SJSA1 (cell line): ENCODE measurements at regions not wholly inside any gene's neighbourhood (a gene's known extent, or its start where the extent isn't known, plus 50 kb on each side); places are given as distances from the start of the nearest gene placed in this dataset.

Experiments used
- DNase-seq, 2 experiments: peaks; one replicate each; pipeline ENCODE4 v3.0.0-alpha.2; 2015 to 2020; ENCODE audit warnings: low spot score in 2 of 2, low read depth in 1 of 2
- H3K27ac ChIP-seq: fragments of 250-450 bp; sonication (Bioruptor Pico); 2 replicates; pipeline ENCODE4 v1.5.1; 2020; ENCODE audit warnings: mild to moderate bottlenecking, moderate library complexity
- H3K27me3 ChIP-seq: fragments of 250-450 bp; sonication (Bioruptor Pico); replicated peaks from 2 replicates; pipeline ENCODE4 v1.5.1; 2020; ENCODE audit warnings: mild to moderate bottlenecking, moderate library complexity
- H3K36me3 ChIP-seq: fragments of 250-450 bp; sonication (Bioruptor Pico); 2 replicates; pipeline ENCODE4 v1.5.1; 2020; ENCODE audit warnings: mild to moderate bottlenecking
- H3K4me1 ChIP-seq: fragments of 250-450 bp; sonication (Bioruptor Pico); replicated peaks from 2 replicates; pipeline ENCODE4 v1.6.1; 2021; ENCODE audit warnings: mild to moderate bottlenecking
- H3K4me3 ChIP-seq: fragments of 250-450 bp; sonication (Bioruptor Pico); 2 replicates; pipeline ENCODE4 v1.5.1; 2020; ENCODE audit warnings: mild to moderate bottlenecking
- H3K9me3 ChIP-seq: fragments of 250-450 bp; sonication (Bioruptor Pico); replicated peaks from 2 replicates; pipeline ENCODE4 v1.5.1; 2020; ENCODE audit warnings: mild to moderate bottlenecking

DNA sequence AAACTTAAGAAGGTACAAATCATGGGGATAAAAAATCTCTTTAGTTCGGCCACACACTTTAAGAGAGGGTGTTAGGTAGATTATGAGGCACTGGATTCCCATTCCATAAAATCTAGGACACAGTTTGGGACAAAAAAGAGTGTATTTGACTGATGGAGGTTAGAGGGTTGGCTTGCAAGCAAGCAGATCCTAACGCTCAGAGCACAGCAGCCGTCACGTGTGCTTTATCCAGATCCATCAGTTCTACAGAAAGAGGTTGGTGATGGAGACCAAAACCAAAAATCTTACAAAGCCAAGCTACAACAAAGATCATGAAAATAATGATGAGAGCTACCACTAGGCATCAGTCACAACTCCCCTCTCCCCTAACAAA, 549.4 kb downstream of the TNS3 start:
- no peak for DNase-seq
- Histone ChIP-seq H3K4me3 (no peak overlapping the region), H3K27ac (no peak overlapping the region), H3K9me3 (no peaks in the 10 kb centered on the region), H3K27me3 (no peaks in the 10 kb centered on the region), H3K4me1 (no peaks in the 10 kb centered on the region), H3K36me3 (no peaks in the 10 kb centered on the region)

DNA sequence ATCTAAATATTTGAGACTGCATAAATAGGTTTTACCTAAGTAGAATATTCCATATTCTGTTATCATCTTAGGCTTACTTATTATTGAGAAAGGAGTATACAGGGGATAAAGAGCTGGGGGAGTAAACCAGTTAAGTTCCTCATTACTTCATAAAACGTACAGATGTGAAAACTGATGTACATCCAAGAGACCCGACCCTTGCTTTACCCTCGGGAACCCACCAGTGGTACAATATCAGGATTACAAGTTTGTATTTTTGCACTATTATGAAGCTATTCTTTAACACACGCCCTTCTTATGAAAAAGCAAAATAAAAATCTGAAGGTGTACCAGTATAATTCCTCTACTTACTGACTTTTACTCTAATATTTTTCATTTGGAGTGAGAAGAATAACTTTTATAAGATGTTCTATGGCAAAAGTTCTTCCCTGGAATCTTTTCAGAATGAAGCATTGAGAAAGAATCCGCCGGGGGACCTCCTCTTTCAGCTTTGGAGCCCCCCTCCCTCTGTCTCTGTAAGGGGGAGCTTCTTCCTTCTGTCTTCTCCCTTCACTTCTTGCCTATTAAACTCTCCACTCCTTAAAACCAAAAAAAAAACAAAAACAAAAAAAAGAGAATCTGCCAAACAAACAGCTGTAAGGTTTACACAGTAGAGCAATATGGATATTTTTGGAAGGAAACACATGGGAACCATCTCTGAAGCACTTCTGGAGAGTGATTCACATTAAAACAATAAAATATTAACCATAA, 550.0 kb downstream of the TNS3 start:
- no peaks in the 10 kb centered on the region for H3K27me3 ChIP-seq
- H3K36me3 ChIP-seq: no peaks in the 10 kb centered on the region
- DNase-seq: no peak
- no peak overlapping the region for H3K27ac ChIP-seq
- H3K4me3 ChIP-seq: no peak overlapping the region
- no peaks in the 10 kb centered on the region for H3K9me3 ChIP-seq
- H3K4me1 ChIP-seq: no peaks in the 10 kb centered on the region

DNA sequence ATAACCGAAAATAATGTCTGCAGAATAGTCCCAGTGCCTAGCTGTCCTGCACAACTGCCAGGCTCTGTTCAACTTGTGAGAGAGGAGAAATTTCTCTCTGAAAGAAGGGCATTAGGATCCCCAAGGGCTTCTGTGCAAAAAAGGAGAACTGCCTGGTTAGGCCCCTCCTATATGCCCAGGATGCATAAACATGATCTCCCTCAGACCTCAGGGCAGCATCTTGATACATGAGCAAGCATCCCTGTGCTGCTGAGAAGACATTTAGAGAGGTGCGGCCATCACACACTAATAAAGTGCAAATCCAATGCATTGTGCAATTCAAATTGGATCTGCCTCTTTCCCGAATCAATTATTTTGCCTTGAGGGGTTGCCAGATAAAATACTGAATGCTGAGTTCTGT, 553.6 kb downstream of the TNS3 start:
- no peak overlapping the region for H3K27ac ChIP-seq
- H3K27me3 ChIP-seq: no peaks in the 10 kb centered on the region
- no peaks in the 10 kb centered on the region for H3K9me3 ChIP-seq
- H3K36me3 ChIP-seq: no peaks in the 10 kb centered on the region
- H3K4me1 ChIP-seq: no peaks in the 10 kb centered on the region
- no peak overlapping the region for H3K4me3 ChIP-seq
- DNase-seq: no peak

DNA sequence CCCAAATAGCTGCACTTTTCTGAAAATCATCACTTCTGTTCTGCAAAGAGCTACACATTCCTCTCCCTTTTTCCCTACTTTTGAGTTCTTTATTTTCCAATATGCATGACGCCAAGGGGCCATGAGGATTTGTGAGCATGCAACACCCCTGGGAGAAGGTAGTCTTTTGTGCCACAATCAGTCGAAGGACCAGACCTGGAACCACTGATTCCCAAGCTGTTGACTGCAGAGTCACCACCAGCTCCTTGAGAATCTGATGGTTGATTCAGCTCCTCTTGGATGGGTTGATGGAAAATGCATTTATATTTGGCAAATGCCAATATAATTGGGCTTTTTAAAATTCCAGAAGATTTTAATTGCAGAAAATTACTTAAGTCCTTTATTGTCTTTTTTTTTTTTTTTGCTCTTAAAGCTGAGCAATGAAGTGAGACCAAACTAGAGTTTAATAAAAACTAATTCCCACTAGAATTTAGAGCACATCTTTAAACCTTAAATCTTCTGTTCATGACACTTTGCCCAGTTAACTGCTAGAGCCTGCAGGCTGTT, 554.1 kb downstream of the TNS3 start:
- no peak overlapping the region for H3K27ac ChIP-seq
- DNase-seq: no peak
- no peaks in the 10 kb centered on the region for H3K27me3 ChIP-seq

GRCh38 chr7:47026780-47027361, 555.0 kb downstream of the TNS3 start:
- no peaks in the 10 kb centered on the region for H3K27me3 ChIP-seq
- H3K36me3 ChIP-seq: no peaks in the 10 kb centered on the region
- DNase-seq: no peak
- no peaks in the 10 kb centered on the region for H3K4me1 ChIP-seq
- H3K27ac ChIP-seq: no peak overlapping the region
- no peaks in the 10 kb centered on the region for H3K9me3 ChIP-seq
- no peak overlapping the region for H3K4me3 ChIP-seq

More for the DNA sequence above, 554.1 kb downstream of the TNS3 start:
- H3K4me1 ChIP-seq: no peaks in the 10 kb centered on the region
- no peaks in the 10 kb centered on the region for H3K36me3 ChIP-seq
- no peaks in the 10 kb centered on the region for H3K9me3 ChIP-seq
- H3K4me3 ChIP-seq: no peak overlapping the region

DNA sequence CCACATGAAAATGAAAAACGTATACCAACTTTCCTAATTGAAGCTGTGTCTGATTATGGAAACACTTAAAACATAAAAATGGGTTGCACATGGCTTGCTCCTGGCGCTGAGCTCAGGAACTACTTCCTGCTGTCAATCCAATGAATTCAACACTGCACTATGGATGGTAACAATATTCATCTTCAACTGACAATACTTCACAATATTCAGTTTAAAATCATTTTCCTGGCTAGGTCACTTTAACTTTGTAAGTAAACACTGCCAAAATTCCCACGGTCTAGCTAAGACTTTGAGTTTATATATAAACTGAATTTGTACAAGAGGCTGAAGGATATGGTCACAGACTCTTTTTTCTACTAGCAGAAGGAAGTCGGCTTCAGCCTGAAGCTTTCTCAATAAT, 556.9 kb downstream of the TNS3 start:
- DNase-seq: no peak
- H3K27me3 ChIP-seq: no peaks in the 10 kb centered on the region
- H3K9me3 ChIP-seq: no peaks in the 10 kb centered on the region
- H3K36me3 ChIP-seq: no peaks in the 10 kb centered on the region
- no peak overlapping the region for H3K27ac ChIP-seq
- no peaks in the 10 kb centered on the region for H3K4me1 ChIP-seq
- no peak overlapping the region for H3K4me3 ChIP-seq

DNA sequence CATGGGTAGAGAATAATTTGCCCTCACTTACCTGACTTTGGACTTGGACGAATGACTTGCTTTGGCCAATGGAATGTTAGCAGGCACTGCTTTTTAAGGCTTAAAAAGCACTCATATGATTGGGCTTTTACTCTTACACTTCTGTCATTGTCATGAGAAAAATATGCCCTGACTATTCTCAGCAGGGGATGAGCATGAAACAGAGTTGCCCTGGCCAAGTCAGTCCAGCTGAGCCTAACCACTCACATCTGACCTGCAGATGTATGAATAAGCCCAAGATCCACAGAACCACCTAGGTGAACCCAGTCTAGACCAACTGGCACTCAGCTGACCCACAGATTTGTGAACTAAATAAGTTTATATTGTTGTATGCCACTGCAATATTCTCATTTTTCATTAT, 573.5 kb downstream of the TNS3 start:
- DNase-seq: no peak
- Histone ChIP-seq H3K4me3 (no peak overlapping the region), H3K9me3 (no peaks in the 10 kb centered on the region), H3K36me3 (no peaks in the 10 kb centered on the region), H3K27me3 (no peaks in the 10 kb centered on the region), H3K4me1 (no peaks in the 10 kb centered on the region), H3K27ac (no peak overlapping the region)

DNA sequence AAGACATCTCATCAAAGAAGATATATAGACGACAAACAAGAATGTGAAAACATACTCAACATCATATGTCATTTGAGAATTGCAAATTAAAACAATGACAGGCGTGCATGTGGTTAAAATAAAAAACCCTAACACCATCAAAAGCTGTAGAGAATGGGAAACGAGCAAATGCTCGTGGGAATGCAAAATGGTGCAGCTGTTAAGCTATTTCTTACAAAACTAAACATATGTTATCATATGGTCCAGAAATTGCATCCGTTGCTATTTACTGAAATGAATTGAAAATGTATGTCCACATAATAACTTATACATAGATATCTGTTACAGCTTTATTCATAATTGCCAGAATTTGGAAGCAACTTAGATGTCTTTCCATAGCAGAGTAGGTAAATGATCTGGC, 574.4 kb downstream of the TNS3 start:
- H3K36me3 ChIP-seq: no peaks in the 10 kb centered on the region
- no peak overlapping the region for H3K4me3 ChIP-seq
- DNase-seq: no peak
- H3K4me1 ChIP-seq: no peaks in the 10 kb centered on the region
- no peaks in the 10 kb centered on the region for H3K9me3 ChIP-seq
- no peak overlapping the region for H3K27ac ChIP-seq
- no peaks in the 10 kb centered on the region for H3K27me3 ChIP-seq

- Histone ChIP-seq H3K9me3 (no peaks in the 10 kb centered on the region), H3K4me3 (no peak overlapping the region), H3K27ac (no peak overlapping the region), H3K36me3 (no peaks in the 10 kb centered on the region), H3K4me1 (no peaks in the 10 kb centered on the region), H3K27me3 (no peaks in the 10 kb centered on the region)
- no peak for DNase-seq
These were observed 581.4 kb downstream of the TNS3 start for GRCh38 chr7:47000561-47000960.

GRCh38 chr7:46999866-47000265, 582.0 kb downstream of the TNS3 start:
- no peak for DNase-seq
- no peaks in the 10 kb centered on the region for H3K4me1 ChIP-seq
- H3K36me3 ChIP-seq: no peaks in the 10 kb centered on the region
- H3K27me3 ChIP-seq: no peaks in the 10 kb centered on the region
- H3K4me3 ChIP-seq: no peak overlapping the region
- H3K9me3 ChIP-seq: no peaks in the 10 kb centered on the region
- no peak overlapping the region for H3K27ac ChIP-seq

DNA sequence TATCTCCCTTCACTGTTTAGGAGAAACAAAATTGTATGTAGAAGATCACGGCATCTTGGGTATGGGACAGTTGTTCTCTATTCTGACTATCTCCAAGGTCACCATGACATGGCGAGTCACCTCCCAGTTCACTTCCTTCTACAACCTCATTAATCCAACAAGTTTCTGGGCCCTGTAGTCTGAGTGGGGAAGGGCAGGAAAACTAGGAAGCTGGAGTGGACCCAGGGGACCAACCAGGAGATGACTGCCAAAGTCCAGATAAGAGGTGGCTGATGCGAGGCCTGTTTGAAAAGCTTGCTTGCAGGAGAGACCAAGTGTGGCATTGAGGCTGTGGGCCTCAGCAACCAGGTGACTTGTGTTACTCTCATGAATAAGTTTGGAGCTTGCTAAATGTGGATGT, 584.9 kb downstream of the TNS3 start:
- no peaks in the 10 kb centered on the region for H3K9me3 ChIP-seq
- no peak overlapping the region for H3K4me3 ChIP-seq
- no peaks in the 10 kb centered on the region for H3K4me1 ChIP-seq
- DNase-seq: no peak
- no peaks in the 10 kb centered on the region for H3K36me3 ChIP-seq
- no peak overlapping the region for H3K27ac ChIP-seq
- H3K27me3 ChIP-seq: no peaks in the 10 kb centered on the region

DNA sequence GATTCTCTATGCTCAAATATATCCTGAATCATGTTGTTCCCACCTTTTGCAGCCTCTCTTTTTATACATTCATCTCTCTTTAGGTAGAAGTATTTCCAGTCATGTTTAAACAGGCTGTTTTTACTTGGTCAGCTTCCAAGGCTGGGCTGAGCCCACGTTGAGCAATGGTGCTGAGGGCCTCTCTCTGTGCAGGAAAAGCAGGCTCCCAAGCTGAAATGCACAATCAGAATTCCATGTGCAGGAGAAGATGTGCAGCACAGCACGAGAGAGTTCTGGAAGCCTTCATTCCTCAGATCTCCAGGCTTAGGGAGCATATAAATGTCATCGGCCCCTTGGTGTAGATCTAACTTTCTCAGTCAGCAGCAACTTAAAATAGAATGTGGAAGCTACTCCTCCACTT, 588.5 kb downstream of the TNS3 start:
- Histone ChIP-seq H3K4me3 (no peak overlapping the region), H3K36me3 (no peaks in the 10 kb centered on the region), H3K27ac (no peak overlapping the region), H3K4me1 (no peaks in the 10 kb centered on the region), H3K27me3 (no peaks in the 10 kb centered on the region), H3K9me3 (no peaks in the 10 kb centered on the region)
- no peak for DNase-seq

DNA sequence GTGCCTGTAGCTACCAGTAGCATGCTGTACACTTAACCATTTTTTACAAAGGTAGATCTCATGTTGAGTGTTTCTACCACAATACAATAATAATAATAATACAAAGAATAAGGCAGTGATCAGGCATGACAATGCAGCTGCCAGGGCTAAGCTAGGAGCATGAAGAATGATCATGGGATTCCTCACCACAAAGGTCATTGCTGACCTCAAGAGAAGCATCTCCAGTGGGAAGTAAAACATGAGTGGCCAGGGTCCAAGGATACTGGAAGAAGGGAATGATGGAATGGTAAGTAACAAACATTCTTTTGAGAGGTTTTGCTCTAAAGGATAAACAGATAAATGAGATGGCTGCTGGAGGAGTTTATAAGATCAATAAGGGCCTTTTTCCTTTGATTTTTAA, 591.1 kb downstream of the TNS3 start:
- no peak overlapping the region for H3K4me3 ChIP-seq
- no peaks in the 10 kb centered on the region for H3K4me1 ChIP-seq
- no peaks in the 10 kb centered on the region for H3K9me3 ChIP-seq
- H3K36me3 ChIP-seq: no peaks in the 10 kb centered on the region
- H3K27me3 ChIP-seq: no peaks in the 10 kb centered on the region
- no peak for DNase-seq
- no peak overlapping the region for H3K27ac ChIP-seq

- DNase-seq: no peak
- H3K4me1 ChIP-seq: no peaks in the 10 kb centered on the region
- H3K27me3 ChIP-seq: no peaks in the 10 kb centered on the region
- H3K36me3 ChIP-seq: no peaks in the 10 kb centered on the region
- no peak overlapping the region for H3K27ac ChIP-seq
- no peak overlapping the region for H3K4me3 ChIP-seq
- no peaks in the 10 kb centered on the region for H3K9me3 ChIP-seq
These were observed 592.7 kb downstream of the TNS3 start for GRCh38 chr7:46989247-46989646.

DNA sequence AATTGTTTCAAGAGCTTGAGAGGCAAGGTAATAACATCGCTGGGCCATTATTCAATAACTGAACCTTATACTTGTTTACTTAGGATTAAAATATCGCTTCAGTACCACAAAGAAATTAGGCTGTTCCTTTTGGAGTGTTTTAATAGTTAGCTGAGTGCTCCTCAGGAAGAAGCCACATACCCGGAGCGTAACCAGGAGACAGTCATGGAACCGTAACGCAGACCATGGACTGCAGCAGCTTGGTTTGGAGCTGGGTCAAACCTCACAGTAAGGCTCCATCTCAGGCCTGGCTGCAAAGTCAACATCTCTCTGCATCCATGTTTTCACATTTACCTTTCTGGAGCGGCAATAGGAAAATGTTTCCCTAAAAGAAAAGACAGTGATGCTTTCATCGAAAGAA, 599.0 kb downstream of the TNS3 start:
- Histone ChIP-seq H3K9me3 (no peaks in the 10 kb centered on the region), H3K36me3 (no peaks in the 10 kb centered on the region), H3K27ac (no peak overlapping the region), H3K27me3 (no peaks in the 10 kb centered on the region), H3K4me3 (no peak overlapping the region), H3K4me1 (no peaks in the 10 kb centered on the region)
- DNase-seq: no peak
